Hepatocyte (in vitro differentiated cells): ENCODE measurements at regions not wholly inside any gene's neighbourhood (a gene's known extent, or its start where the extent isn't known, plus 50 kb on each side); places are given as distances from the start of the nearest gene placed in this dataset.

Experiments used
- DNase-seq: peaks from one replicate; pipeline ENCODE4 v3.0.0-alpha.2; 2016; ENCODE audit warnings: low spot score
- H2AFZ ChIP-seq: fragments of 200-600 bp; sonication (generic); 2 replicates; pipeline ENCODE4 v1.6.0; 2016; ENCODE audit warnings: antibody characterized with exemption, mild to moderate bottlenecking
- H3K27ac ChIP-seq: fragments of 200-600 bp; sonication (generic); 2 replicates; pipeline ENCODE4 v1.5.1; 2016; ENCODE audit warnings: mild to moderate bottlenecking
- H3K27me3 ChIP-seq: fragments of 200-600 bp; sonication (generic); 2 replicates; pipeline ENCODE4 v1.6.1; 2016
- H3K36me3 ChIP-seq: fragments of 200-600 bp; sonication (generic); replicated peaks from 2 replicates; pipeline ENCODE4 v1.5.1; 2016; ENCODE audit warnings: low read depth; ENCODE audit not compliant: insufficient read depth
- H3K4me1 ChIP-seq: fragments of 200-600 bp; sonication (generic); 2 replicates; pipeline ENCODE4 v1.5.1; 2016; ENCODE audit warnings: mild to moderate bottlenecking, moderate library complexity; ENCODE audit not compliant: insufficient read depth
- H3K4me2 ChIP-seq: fragments of 200-600 bp; sonication (generic); 2 replicates; pipeline ENCODE4 v1.6.0; 2016
- H3K4me3 ChIP-seq: fragments of 200-600 bp; sonication (generic); 2 replicates; pipeline ENCODE4 v1.5.1; 2016; ENCODE audit warnings: mild to moderate bottlenecking
- H3K79me2 ChIP-seq: fragments of 200-600 bp; sonication (generic); 2 replicates; pipeline ENCODE4 v1.6.0; 2017; ENCODE audit warnings: mild to moderate bottlenecking
- H3K9me2 ChIP-seq: fragments of 200-600 bp; sonication (generic); replicated peaks from 2 replicates; pipeline ENCODE4 v1.6.0; 2017; ENCODE audit warnings: mild to moderate bottlenecking; ENCODE audit not compliant: insufficient read depth
- H3K9me3 ChIP-seq: fragments of 200-600 bp; sonication (generic); 2 replicates; pipeline ENCODE4 v1.5.1; 2016; ENCODE audit warnings: low read depth, mild to moderate bottlenecking
- H4K20me1 ChIP-seq: fragments of 200-600 bp; sonication (generic); 2 replicates; pipeline ENCODE4 v1.6.0; 2016; ENCODE audit warnings: mild to moderate bottlenecking; ENCODE audit not compliant: insufficient read depth, poor library complexity, severe bottlenecking
- CTCF ChIP-seq: fragments of 200-600 bp; sonication (generic); IDR thresholded peaks from 2 replicates; pipeline ENCODE4 v1.5.1; 2016; ENCODE audit warnings: antibody characterized with exemption, mild to moderate bottlenecking; ENCODE audit not compliant: poor library complexity
- EZH2 ChIP-seq: fragments of 200-600 bp; sonication (generic); IDR thresholded peaks from 2 replicates; pipeline ENCODE4 v1.6.1; 2016; ENCODE audit warnings: antibody characterized with exemption, mild to moderate bottlenecking, borderline replicate concordance
- EZH2phosphoT487 ChIP-seq: fragments of 200-600 bp; sonication (generic); IDR thresholded peaks from one replicate; pipeline ENCODE4 v1.6.1; 2018; ENCODE audit warnings: antibody characterized with exemption, mild to moderate bottlenecking, low read depth, moderate library complexity; ENCODE audit not compliant: unreplicated experiment, severe bottlenecking
- WGBS: methylation state at CpG from one replicate; pipeline ENCODE4 v1.1.6; 2016; ENCODE audit warnings: low lambda C conversion rate; ENCODE audit errors: missing lambda C conversion rate; 5-methylcytosine and 5-hydroxymethylcytosine counted together

GRCh38 chr9:129481424-129481809 lies 139.5 kb downstream of the C9orf50 start:
- H2AFZ ChIP-seq = no peak overlapping the region
- WGBS = 66% methylated on average over 9 of the region's 9 CpGs
- H3K79me2 ChIP-seq = peaks cover 7% of the 10 kb centered on the region
- H3K9me3 ChIP-seq = no peaks in the 10 kb centered on the region
- peak overlapping the region; percentile 96 for H3K4me2 ChIP-seq
- no peak for TF ChIP-seq CTCF
- TF ChIP-seq EZH2 = no peak
- TF ChIP-seq EZH2phosphoT487 = no peak
- H3K4me3 ChIP-seq = no peak overlapping the region
- no peaks in the 10 kb centered on the region for H3K27me3 ChIP-seq
- no peaks in the 10 kb centered on the region for H4K20me1 ChIP-seq
- H3K4me1 ChIP-seq = peaks cover 68% of the 10 kb centered on the region
- H3K9me2 ChIP-seq = no peaks in the 10 kb centered on the region
- peak; percentile 14 for DNase-seq
- H3K27ac ChIP-seq = peak overlapping the region; percentile 100
- H3K36me3 ChIP-seq = no peaks in the 10 kb centered on the region

- Histone ChIP-seq H3K27me3 (no peaks in the 10 kb centered on the region), H3K36me3 (no peaks in the 10 kb centered on the region), H2AFZ (no peak overlapping the region), H3K79me2 (peaks cover 7% of the 10 kb centered on the region), H3K4me1 (peaks cover 61% of the 10 kb centered on the region), H4K20me1 (no peaks in the 10 kb centered on the region), H3K27ac (peak overlapping the region; percentile 100), H3K4me3 (no peak overlapping the region), H3K9me2 (no peaks in the 10 kb centered on the region), H3K4me2 (no peak overlapping the region), H3K9me3 (no peaks in the 10 kb centered on the region)
- DNase-seq = peak; percentile 17
- 78% methylated on average over 1 of the region's 1 CpG for WGBS
- TF ChIP-seq CTCF (no peak), EZH2phosphoT487 (no peak), EZH2 (no peak)
These were observed 140.2 kb downstream of the C9orf50 start for GRCh38 chr9:129480745-129481144.

GRCh38 chr9:129480227-129480626 lies 140.7 kb downstream of the C9orf50 start:
- H2AFZ ChIP-seq = no peak overlapping the region
- H3K79me2 ChIP-seq = peaks cover 7% of the 10 kb centered on the region
- no peak overlapping the region for H3K4me2 ChIP-seq
- H3K4me1 ChIP-seq = peaks cover 56% of the 10 kb centered on the region
- no peaks in the 10 kb centered on the region for H4K20me1 ChIP-seq
- peak; percentile 2 for TF ChIP-seq CTCF
- TF ChIP-seq EZH2 = no peak
- H3K36me3 ChIP-seq = no peaks in the 10 kb centered on the region
- no peaks in the 10 kb centered on the region for H3K9me2 ChIP-seq
- 43% methylated on average over 12 of the region's 12 CpGs for WGBS
- peak overlapping the region; percentile 100 for H3K27ac ChIP-seq
- no peaks in the 10 kb centered on the region for H3K9me3 ChIP-seq
- no peak for DNase-seq
- H3K4me3 ChIP-seq = no peak overlapping the region
- no peaks in the 10 kb centered on the region for H3K27me3 ChIP-seq

GRCh38 chr9:129479631-129480011 lies 141.3 kb downstream of the C9orf50 start:
- DNase-seq = no peak
- TF ChIP-seq CTCF (no peak), EZH2 (no peak), EZH2phosphoT487 (no peak)
- H3K27ac ChIP-seq = peak overlapping the region; percentile 100
- no peaks in the 10 kb centered on the region for H3K9me2 ChIP-seq
- H3K4me2 ChIP-seq = peak overlapping the region; percentile 46
- no peaks in the 10 kb centered on the region for H3K36me3 ChIP-seq
- no peaks in the 10 kb centered on the region for H3K27me3 ChIP-seq
- H3K9me3 ChIP-seq = no peaks in the 10 kb centered on the region
- peak overlapping the region; percentile 29 for H2AFZ ChIP-seq
- 54% methylated on average over 7 of the region's 7 CpGs for WGBS
- H3K79me2 ChIP-seq = peaks cover 5% of the 10 kb centered on the region
- H3K4me3 ChIP-seq = no peak overlapping the region
- H4K20me1 ChIP-seq = no peaks in the 10 kb centered on the region
- peaks cover 52% of the 10 kb centered on the region for H3K4me1 ChIP-seq
